Neural cell (in vitro differentiated cells): ENCODE measurements at regions not wholly inside any gene's neighbourhood (a gene's known extent, or its start where the extent isn't known, plus 50 kb on each side); places are given as distances from the start of the nearest gene placed in this dataset.

Experiments used
- CTCF ChIP-seq: fragments of 450-650 bp; IDR thresholded peaks from 2 replicates; pipeline ENCODE4 v1.5.1; 2014; ENCODE audit warnings: antibody characterized with exemption, mild to moderate bottlenecking, moderate library complexity; ENCODE audit not compliant: poor library complexity, severe bottlenecking
- EP300 ChIP-seq: fragments of 450-650 bp; conservative IDR thresholded peaks from 2 replicates; pipeline ENCODE4 v1.6.1; 2014; ENCODE audit warnings: antibody characterized with exemption, mild to moderate bottlenecking, moderate library complexity; ENCODE audit not compliant: poor library complexity, severe bottlenecking
- EZH2 ChIP-seq: fragments of 200-600, 300-800 bp; shearing (Covaris generic), sonication (generic); IDR thresholded peaks from 2 replicates; pipeline ENCODE4 v1.6.1; 2014; ENCODE audit warnings: antibody characterized with exemption, low read length, borderline replicate concordance, mild to moderate bottlenecking; ENCODE audit not compliant: insufficient read depth, poor library complexity, severe bottlenecking
- POLR2AphosphoS5 ChIP-seq: IDR thresholded peaks from 2 replicates; pipeline ENCODE4 v1.6.1; 2012
- REST ChIP-seq: IDR thresholded peaks from 2 replicates; pipeline ENCODE4 v1.6.1; 2012; ENCODE audit warnings: borderline replicate concordance

DNA sequence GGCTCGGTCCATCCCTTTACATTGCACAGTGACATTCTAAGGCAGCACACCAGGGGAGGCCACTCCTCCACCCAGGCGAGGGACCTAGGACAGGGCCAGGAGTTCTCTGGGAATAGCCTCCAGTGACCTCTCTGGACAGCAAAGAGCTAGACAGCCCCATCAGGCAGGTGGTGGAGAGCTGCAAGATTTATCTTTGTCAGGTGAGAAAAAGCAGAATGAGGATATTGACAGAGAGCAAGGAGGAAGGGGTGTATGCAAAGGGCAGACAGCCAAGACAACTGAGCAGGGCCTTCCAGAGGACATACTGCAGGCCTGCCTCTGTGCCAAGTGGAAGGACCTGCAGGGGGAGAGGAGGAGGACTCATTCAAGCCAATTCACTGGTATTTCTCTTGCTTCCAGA is 112.4 kb upstream of the MAX start:
- TF ChIP-seq CTCF (no peak), POLR2AphosphoS5 (no peak), EZH2 (no peak), EP300 (no peak), REST (no peak)
